Cardiac fibroblast (primary cell): ENCODE measurements at regions not wholly inside any gene's neighbourhood (a gene's known extent, or its start where the extent isn't known, plus 50 kb on each side); places are given as distances from the start of the nearest gene placed in this dataset.

Experiments used
- DNase-seq, 2 donors: peaks; one replicate each; pipeline versions ENCODE4 v3.0.0 to v3.0.0-alpha.2; 2010; ENCODE audit warnings: low read depth in 2 of 2
- H3K4me3 ChIP-seq, 2 donors: replicated peaks in 1 of 2; 1 replicate in 1 of 2; 2 replicates in 1 of 2; pipeline ENCODE4 v1.5.1; 2011; ENCODE audit warnings: low read depth in 2 of 2, low read length in 2 of 2, mild to moderate bottlenecking in 2 of 2, moderate library complexity in 1 of 2
- CTCF ChIP-seq: IDR thresholded peaks from one replicate; pipeline ENCODE4 v1.5.1; 2011; ENCODE audit warnings: low read depth, mild to moderate bottlenecking, low read length, inconsistent platforms

- H3K4me3 ChIP-seq = no peak overlapping the region
- no peak for DNase-seq
- TF ChIP-seq CTCF = no peak
These were observed 857.9 kb upstream of the CADM2 start for GRCh38 chr3:84100861-84101260.

GRCh38 chr3:84108442-84108971 is 850.3 kb upstream of the CADM2 start:
- no peak for TF ChIP-seq CTCF
- DNase-seq = peak; percentile 32 to 35
- no peak overlapping the region for H3K4me3 ChIP-seq

GRCh38 chr3:84109911-84110310 is 848.9 kb upstream of the CADM2 start:
- TF ChIP-seq CTCF = no peak
- no peak for DNase-seq

GRCh38 chr3:84110787-84111186 is 848.0 kb upstream of the CADM2 start:
- TF ChIP-seq CTCF = no peak

More at GRCh38 chr3:84109911-84110310, 848.9 kb upstream of the CADM2 start:
- no peak overlapping the region for H3K4me3 ChIP-seq

GRCh38 chr3:84125201-84125721 is 833.5 kb upstream of the CADM2 start:
- H3K4me3 ChIP-seq = no peak overlapping the region
- DNase-seq = no peak
- no peak for TF ChIP-seq CTCF

More at GRCh38 chr3:84110787-84111186, 848.0 kb upstream of the CADM2 start:
- no peak for DNase-seq
- no peak overlapping the region for H3K4me3 ChIP-seq

- no peak overlapping the region for H3K4me3 ChIP-seq
- DNase-seq = no peak
- TF ChIP-seq CTCF = no peak
These were observed 833.0 kb upstream of the CADM2 start for GRCh38 chr3:84125760-84126159.

GRCh38 chr3:84126160-84126559 is 832.6 kb upstream of the CADM2 start:
- DNase-seq = no peak
- H3K4me3 ChIP-seq = no peak overlapping the region
- no peak for TF ChIP-seq CTCF
